ENCODE measurements at regions not wholly inside any gene's neighbourhood (a gene's known extent, or its start where the extent isn't known, plus 50 kb on each side); places are given as distances from the start of the nearest gene placed in this dataset.

DNA sequence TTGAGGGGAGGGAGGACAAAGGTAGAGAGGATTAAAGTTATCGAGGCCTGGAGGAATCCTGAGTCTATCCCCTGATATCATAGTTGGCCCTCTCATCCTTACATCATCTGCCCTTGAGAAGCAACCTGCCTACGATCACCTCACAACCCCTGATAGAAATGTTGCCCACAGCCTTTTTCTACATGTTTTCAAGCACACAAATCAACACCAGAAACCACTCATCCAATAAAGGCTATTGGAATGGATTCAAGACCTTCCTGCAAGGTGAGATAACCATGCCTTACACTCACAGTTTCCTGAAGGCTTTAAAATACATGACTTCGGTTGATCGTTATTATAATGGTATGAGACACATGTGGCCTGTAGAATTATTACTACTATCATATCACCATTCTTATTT is 175.7 kb upstream of the EGLN3 start:
- Histone ChIP-seq H3K9me3 (no peaks in the 10 kb centered on the region), H3K27me3 (no peaks in the 10 kb centered on the region), H3K4me3 (no peak overlapping the region), H3K27ac (no peak overlapping the region), H3K36me3 (no peaks in the 10 kb centered on the region), H3K4me1 (no peaks in the 10 kb centered on the region)
- TF ChIP-seq, protein P1, sequence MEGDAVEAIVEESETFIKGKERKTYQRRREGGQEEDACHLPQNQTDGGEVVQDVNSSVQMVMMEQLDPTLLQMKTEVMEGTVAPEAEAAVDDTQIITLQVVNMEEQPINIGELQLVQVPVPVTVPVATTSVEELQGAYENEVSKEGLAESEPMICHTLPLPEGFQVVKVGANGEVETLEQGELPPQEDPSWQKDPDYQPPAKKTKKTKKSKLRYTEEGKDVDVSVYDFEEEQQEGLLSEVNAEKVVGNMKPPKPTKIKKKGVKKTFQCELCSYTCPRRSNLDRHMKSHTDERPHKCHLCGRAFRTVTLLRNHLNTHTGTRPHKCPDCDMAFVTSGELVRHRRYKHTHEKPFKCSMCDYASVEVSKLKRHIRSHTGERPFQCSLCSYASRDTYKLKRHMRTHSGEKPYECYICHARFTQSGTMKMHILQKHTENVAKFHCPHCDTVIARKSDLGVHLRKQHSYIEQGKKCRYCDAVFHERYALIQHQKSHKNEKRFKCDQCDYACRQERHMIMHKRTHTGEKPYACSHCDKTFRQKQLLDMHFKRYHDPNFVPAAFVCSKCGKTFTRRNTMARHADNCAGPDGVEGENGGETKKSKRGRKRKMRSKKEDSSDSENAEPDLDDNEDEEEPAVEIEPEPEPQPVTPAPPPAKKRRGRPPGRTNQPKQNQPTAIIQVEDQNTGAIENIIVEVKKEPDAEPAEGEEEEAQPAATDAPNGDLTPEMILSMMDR (IDR thresholded peaks at IDR 0.05), result no peak
- no peak for ATAC-seq
- intact Hi-C loops (cut with DNase I), result no loop called here
- FAIRE-seq, result no peak
- no peak for DNase-seq
- WGBS, 2 donors, result 78 to 92% methylated on average over 4 of the region's 4 CpGs

DNA sequence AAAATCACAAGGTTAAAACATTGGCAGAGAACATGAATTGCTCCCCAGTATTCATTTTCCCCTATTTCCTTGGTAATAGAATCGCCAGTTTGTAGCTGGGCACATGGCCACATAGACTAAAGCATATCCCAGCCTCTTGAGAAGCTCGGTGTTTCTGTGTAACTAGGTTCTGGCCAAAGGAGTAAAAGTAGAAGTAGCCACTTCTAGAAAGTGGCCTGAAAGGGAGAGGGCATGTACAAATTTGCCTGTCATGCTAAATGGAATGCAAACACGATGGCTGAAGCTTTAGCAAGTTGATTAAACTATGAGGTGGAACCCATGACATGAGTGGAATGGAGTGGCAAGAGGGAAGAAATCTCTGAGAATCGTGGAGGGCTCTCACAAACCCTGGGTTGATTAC is 173.7 kb upstream of the EGLN3 start:
- ATAC-seq (no peak), FAIRE-seq (no peak), DNase-seq (no peak)
- H3K27me3 ChIP-seq, result no peaks in the 10 kb centered on the region
- intact Hi-C loops (cut with DNase I), result no loop called here
- no peaks in the 10 kb centered on the region for H3K9me3 ChIP-seq
- no peaks in the 10 kb centered on the region for H3K4me1 ChIP-seq
- H3K36me3 ChIP-seq, result no peaks in the 10 kb centered on the region
- no peak overlapping the region for H3K4me3 ChIP-seq
- TF ChIP-seq, protein P1 (IDR thresholded peaks at IDR 0.05), result no peak
- 61 to 72% methylated on average over 4 of the region's 4 CpGs for WGBS, 2 donors
- H3K27ac ChIP-seq, result no peak overlapping the region

- Histone ChIP-seq H3K4me3 (no peak overlapping the region), H3K9me3 (no peaks in the 10 kb centered on the region), H3K27ac (no peak overlapping the region), H3K36me3 (no peaks in the 10 kb centered on the region), H3K4me1 (no peaks in the 10 kb centered on the region), H3K27me3 (no peaks in the 10 kb centered on the region)
- FAIRE-seq (no peak), DNase-seq (no peak), ATAC-seq (no peak)
- TF ChIP-seq, protein P1 (IDR thresholded peaks at IDR 0.05), result no peak
- intact Hi-C loops (cut with DNase I), result no loop called here
- WGBS, 2 donors, result 14 to 35% methylated on average over 1 of the region's 1 CpG
Measured at GRCh38 chr14:34122650-34123049, 171.8 kb upstream of the EGLN3 start.

DNA sequence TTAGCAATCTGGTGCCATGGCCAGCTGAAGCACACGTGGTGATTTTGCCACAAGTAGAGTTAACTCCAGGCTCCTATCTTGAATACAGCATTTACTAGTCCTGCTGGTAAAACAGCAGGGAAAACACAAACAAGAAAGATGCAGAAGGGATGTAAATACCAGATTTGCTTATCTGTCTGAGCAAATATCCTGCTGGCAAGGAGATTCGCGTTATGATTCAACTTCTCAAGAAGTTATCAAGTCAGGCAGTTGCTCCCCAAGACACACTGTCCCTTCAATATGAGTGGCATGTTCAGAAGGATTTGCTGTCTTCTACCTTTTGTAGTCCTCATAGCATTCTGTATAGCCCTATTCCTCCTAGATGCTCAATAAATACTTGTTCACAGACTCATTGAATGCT is 171.2 kb upstream of the EGLN3 start:
- no peak for FAIRE-seq
- 15 to 21% methylated on average over 3 of the region's 3 CpGs for WGBS, 2 donors
- Histone ChIP-seq H3K4me3 (no peak overlapping the region), H3K27me3 (no peaks in the 10 kb centered on the region), H3K36me3 (no peaks in the 10 kb centered on the region), H3K27ac (no peak overlapping the region), H3K9me3 (no peaks in the 10 kb centered on the region), H3K4me1 (no peaks in the 10 kb centered on the region)
- DNase-seq, result no peak
- no peak for ATAC-seq
- intact Hi-C loops (cut with DNase I), result no loop called here
- TF ChIP-seq, protein P1 (IDR thresholded peaks at IDR 0.05), result no peak

DNA sequence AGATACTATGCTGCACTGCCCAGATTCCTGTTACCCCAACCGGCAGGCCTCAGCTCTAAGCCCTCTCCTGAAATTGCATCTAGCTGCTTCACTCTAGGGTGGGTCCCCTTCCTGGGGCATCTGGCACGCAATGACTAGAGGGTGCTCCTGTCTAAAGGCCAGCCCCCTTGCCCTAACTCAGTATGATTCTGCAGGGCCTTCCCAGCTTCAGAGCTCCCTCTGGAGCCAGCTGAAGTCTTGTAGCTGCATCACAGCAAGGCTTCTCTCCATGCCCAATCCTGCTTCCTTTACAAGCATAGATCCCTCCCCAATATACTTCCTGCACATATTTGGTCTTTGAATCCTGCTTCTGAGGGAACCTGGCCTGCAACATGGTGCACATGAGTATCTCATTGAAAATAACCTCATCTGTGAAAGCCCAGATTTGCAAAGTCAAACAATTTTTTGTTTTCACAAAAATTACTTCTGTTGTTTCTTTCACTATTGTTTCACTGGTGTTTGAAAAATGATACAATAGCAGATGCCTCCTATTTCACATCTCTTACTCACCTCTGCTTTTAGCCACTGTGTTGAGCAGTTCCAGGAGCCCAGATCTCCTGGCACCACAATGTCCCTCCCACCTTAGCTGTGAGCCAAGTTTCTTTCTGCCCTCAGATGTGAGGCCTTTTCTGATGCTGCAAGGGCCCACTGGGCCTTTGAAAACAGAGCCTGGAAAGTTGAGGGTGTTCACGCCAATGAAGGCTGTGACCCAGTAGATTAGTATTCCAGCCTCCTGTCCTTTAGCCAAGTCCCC is 169.5 kb upstream of the EGLN3 start:
- H3K4me3 ChIP-seq, result no peak overlapping the region
- H3K27ac ChIP-seq, result no peak overlapping the region
- TF ChIP-seq, protein P1 (IDR thresholded peaks at IDR 0.05), result no peak
- DNase-seq (no peak), ATAC-seq (no peak), FAIRE-seq (no peak)
- no peaks in the 10 kb centered on the region for H3K9me3 ChIP-seq
- H3K27me3 ChIP-seq, result no peaks in the 10 kb centered on the region
- H3K36me3 ChIP-seq, result no peaks in the 10 kb centered on the region
- 82 to 83% methylated on average over 3 of the region's 3 CpGs for WGBS, 2 donors
- no peaks in the 10 kb centered on the region for H3K4me1 ChIP-seq
- intact Hi-C loops (cut with DNase I), result no loop called here

All from pancreas (tissue), 10 donors.